AG10803 (cell line): ENCODE measurements at regions not wholly inside any gene's neighbourhood (a gene's known extent, or its start where the extent isn't known, plus 50 kb on each side); places are given as distances from the start of the nearest gene placed in this dataset.
A peak's percentile ranks its signal among the peaks of the same experiment; 100 is the strongest.

ENCODE experiments used
- DNase-seq: peaks from one replicate; pipeline ENCODE4 v3.0.0; 2010; ENCODE audit warnings: low read depth
- H3K4me3 ChIP-seq: 2 replicates; pipeline ENCODE4 v1.5.1; 2011; ENCODE audit warnings: mild to moderate bottlenecking, low read length, control low read depth
- CTCF ChIP-seq: conservative IDR thresholded peaks from 2 replicates; pipeline ENCODE4 v1.5.1; 2011; ENCODE audit warnings: mild to moderate bottlenecking, low read length, control low read depth, inconsistent platforms

- TF ChIP-seq CTCF, result 0 out of 2 replicates have a peak, but pooled peaks have one; percentile 8
- H3K4me3 ChIP-seq, result peak overlapping the region; percentile 62
- peak; percentile 12 for DNase-seq
Measured at GRCh38 chr5:127229185-127229889, 61.3 kb upstream of the MEGF10 start.

- TF ChIP-seq CTCF, result no peak
- no peak overlapping the region for H3K4me3 ChIP-seq
- DNase-seq, result no peak
Measured at GRCh38 chr5:127231118-127231517, 59.5 kb upstream of the MEGF10 start.

- TF ChIP-seq CTCF, result no peak
- DNase-seq, result no peak
- H3K4me3 ChIP-seq, result no peak overlapping the region
Measured at GRCh38 chr5:127233590-127233989, 57.0 kb upstream of the MEGF10 start.

- no peak for TF ChIP-seq CTCF
- no peak for DNase-seq
- no peak overlapping the region for H3K4me3 ChIP-seq
Measured at GRCh38 chr5:127235136-127235535, 55.5 kb upstream of the MEGF10 start.

- TF ChIP-seq CTCF, result no peak
- no peak for DNase-seq
- H3K4me3 ChIP-seq, result no peak overlapping the region
Measured at GRCh38 chr5:127236254-127236653, 54.3 kb upstream of the MEGF10 start.
